H1 (cell line): ENCODE measurements at regions not wholly inside any gene's neighbourhood (a gene's known extent, or its start where the extent isn't known, plus 50 kb on each side); places are given as distances from the start of the nearest gene placed in this dataset.

ENCODE experiments used
- CTCF ChIA-PET: fragments of 300-600 bp; sonication (Branson Sonifier 250); formaldehyde crosslinking; loops from one replicate; lab custom pipeline; 2021; ENCODE audit not compliant: partially characterized antibody; lab: Charles Lee
- POLR2A ChIA-PET: fragments of 300-600 bp; sonication (Branson Sonifier 250); formaldehyde crosslinking; loops from one replicate; lab custom pipeline; 2021; ENCODE audit warnings: inconsistent platforms; ENCODE audit not compliant: partially characterized antibody; lab: Charles Lee
- DNase-seq, 2 experiments: peaks; one replicate each; pipeline versions ENCODE4 v3.0.0 to v3.0.0-alpha.2; 2010 to 2022; ENCODE audit warnings: low spot score in 2 of 2, low read depth in 1 of 2, mixed read lengths in 1 of 2
- FAIRE-seq: peaks from 2 replicates; lab custom pipeline; 2011; peaks lifted over from hg19 to GRCh38; lab: Jason Lieb, UNC
- H2AFZ ChIP-seq: 2 replicates; pipeline ENCODE4 v1.8.1; 2012; ENCODE audit warnings: low read length, inconsistent platforms
- H2AK5ac ChIP-seq: 2 replicates; pipeline ENCODE4 v1.6.1; 2013; ENCODE audit warnings: low read depth, low read length
- H2BK120ac ChIP-seq: replicated peaks from 2 replicates; pipeline ENCODE3; 2013; ENCODE audit warnings: low read depth, low read length, inconsistent platforms
- H2BK12ac ChIP-seq: 2 replicates; pipeline ENCODE4 v1.6.1; 2013; ENCODE audit warnings: low read depth, low read length
- H2BK15ac ChIP-seq: 2 replicates; pipeline ENCODE4 v1.6.1; 2013; ENCODE audit warnings: low read length
- H2BK20ac ChIP-seq: 2 replicates; pipeline ENCODE4 v1.6.1; 2013; ENCODE audit warnings: low read length
- H2BK5ac ChIP-seq: 2 replicates; pipeline ENCODE4 v1.6.1; 2013; ENCODE audit warnings: low read depth, low read length
- H3K14ac ChIP-seq: 2 replicates; pipeline ENCODE4 v1.6.1; 2013; ENCODE audit warnings: inconsistent platforms; ENCODE audit not compliant: insufficient read length
- H3K18ac ChIP-seq: 2 replicates; pipeline ENCODE4 v1.6.1; 2013; ENCODE audit warnings: low read length; ENCODE audit errors: extremely low read depth
- H3K23ac ChIP-seq: 2 replicates; pipeline ENCODE4 v1.6.1; 2013; ENCODE audit warnings: inconsistent platforms; ENCODE audit not compliant: insufficient read length
- H3K23me2 ChIP-seq: 2 replicates; pipeline ENCODE4 v1.6.1; 2013; ENCODE audit warnings: low read depth, low read length
- H3K27ac ChIP-seq: 2 replicates; pipeline ENCODE4 v1.6.1; 2011; ENCODE audit warnings: low read depth, low read length, inconsistent platforms
- H3K27me3 ChIP-seq, 4 experiments: replicated peaks in 1 of 4; 1 replicate in 1 of 4; 2 replicates in 3 of 4; pipeline versions ENCODE4 v1.6.1 to v1.8.1; 2011 to 2013; ENCODE audit warnings: low read length in 3 of 4, mild to moderate bottlenecking in 3 of 4, inconsistent platforms in 2 of 4, mixed read lengths in 2 of 4, moderate library complexity in 1 of 4; ENCODE audit not compliant: control insufficient read depth in 3 of 4, insufficient read depth in 3 of 4; ENCODE audit errors: extremely low read depth in 1 of 4
- H3K36me3 ChIP-seq, 4 experiments: 2 replicates each; pipeline versions ENCODE4 v1.6.1 to v1.8.1; 2011 to 2013; ENCODE audit warnings: mild to moderate bottlenecking in 4 of 4, low read length in 3 of 4, moderate library complexity in 2 of 4, control low read depth in 1 of 4, inconsistent platforms in 1 of 4; ENCODE audit not compliant: insufficient read depth in 4 of 4, control insufficient read depth in 2 of 4
- H3K4ac ChIP-seq: replicated peaks from 2 replicates; pipeline ENCODE3; 2013; ENCODE audit warnings: low read length, low read depth, mixed read lengths, inconsistent platforms; ENCODE audit not compliant: insufficient read length
- H3K4me1 ChIP-seq, 4 experiments: replicated peaks in 1 of 4; 1 replicate in 1 of 4; 2 replicates in 3 of 4; pipeline versions ENCODE4 v1.6.1 to v1.8.1; 2011 to 2013; ENCODE audit warnings: low read length in 3 of 4, inconsistent platforms in 2 of 4, mixed read lengths in 1 of 4; ENCODE audit not compliant: insufficient read depth in 4 of 4, control insufficient read depth in 3 of 4
- H3K4me2 ChIP-seq, 2 experiments: 2 replicates each; pipeline versions ENCODE4 v1.6.1 to v1.8.1; 2011 to 2013; ENCODE audit warnings: low read depth in 2 of 2, low read length in 2 of 2, control low read depth in 1 of 2, inconsistent platforms in 1 of 2, mild to moderate bottlenecking in 1 of 2; ENCODE audit not compliant: insufficient read depth in 1 of 2
- H3K4me3 ChIP-seq, 4 experiments: fragments of 200-600, 300-600 bp in 1 of 4; sonication (generic), shearing (Covaris generic), sonication (Bioruptor Twin) in 1 of 4; 2 replicates each; pipeline versions ENCODE4 v1.5.1 to v1.8.1; 2011 to 2016; ENCODE audit warnings: low read length in 4 of 4, low read depth in 3 of 4, control low read depth in 2 of 4, inconsistent platforms in 2 of 4, mild to moderate bottlenecking in 2 of 4, mixed read lengths in 1 of 4, moderate library complexity in 1 of 4; ENCODE audit not compliant: insufficient read depth in 2 of 4; ENCODE audit errors: extremely low read depth in 1 of 4
- H3K56ac ChIP-seq: replicated peaks from 2 replicates; pipeline ENCODE3; 2013; ENCODE audit warnings: low read depth, mild to moderate bottlenecking, mixed read lengths, low read length, inconsistent platforms; ENCODE audit not compliant: insufficient read length
- H3K79me1 ChIP-seq: 2 replicates; pipeline ENCODE4 v1.6.1; 2013; ENCODE audit warnings: low read depth, low read length, control low read depth
- H3K79me2 ChIP-seq, 2 experiments: 2 replicates each; pipeline versions ENCODE4 v1.6.1 to v1.8.1; 2012 to 2013; ENCODE audit warnings: low read length in 2 of 2, mild to moderate bottlenecking in 2 of 2, inconsistent platforms in 1 of 2; ENCODE audit not compliant: insufficient read depth in 2 of 2, control insufficient read depth in 1 of 2
- H3K9ac ChIP-seq, 4 experiments: replicated peaks in 1 of 4; 1 replicate in 1 of 4; 2 replicates in 3 of 4; pipeline versions ENCODE4 v1.6.1 to v1.8.1; 2011 to 2013; ENCODE audit warnings: low read depth in 3 of 4, low read length in 3 of 4, control low read depth in 2 of 4, mild to moderate bottlenecking in 2 of 4, moderate library complexity in 2 of 4, inconsistent platforms in 1 of 4; ENCODE audit errors: extremely low read depth in 1 of 4
- H3K9me3 ChIP-seq, 2 experiments: 2 replicates each; pipeline versions ENCODE4 v1.6.1 to v1.8.1; 2012 to 2013; ENCODE audit warnings: mild to moderate bottlenecking in 2 of 2, moderate library complexity in 2 of 2, control low read depth in 1 of 2, inconsistent platforms in 1 of 2, low read depth in 1 of 2, low read length in 1 of 2, mixed read lengths in 1 of 2; ENCODE audit not compliant: insufficient read depth in 2 of 2
- H4K20me1 ChIP-seq, 2 experiments: replicated peaks in 1 of 2; 2 replicates each; pipeline versions ENCODE3 to v1.8.1; 2011 to 2013; ENCODE audit warnings: inconsistent platforms in 2 of 2, low read length in 2 of 2, mild to moderate bottlenecking in 1 of 2; ENCODE audit not compliant: insufficient read depth in 2 of 2, control insufficient read depth in 1 of 2
- H4K5ac ChIP-seq: 2 replicates; pipeline ENCODE4 v1.6.1; 2013; ENCODE audit warnings: low read length, low read depth, mixed read lengths, inconsistent platforms; ENCODE audit not compliant: insufficient read length
- H4K8ac ChIP-seq: 2 replicates; pipeline ENCODE4 v1.8.0; 2013; ENCODE audit warnings: mild to moderate bottlenecking, moderate library complexity, low read length, inconsistent platforms; ENCODE audit not compliant: insufficient read depth; ENCODE audit errors: extremely low read depth
- H4K91ac ChIP-seq: replicated peaks from 2 replicates; pipeline ENCODE3; 2013; ENCODE audit warnings: low read length, mixed read lengths, inconsistent platforms; ENCODE audit not compliant: insufficient read length
- EZH2 ChIP-seq: fragments of 200-600 bp; sonication (generic); IDR thresholded peaks from 2 replicates; pipeline ENCODE4 v1.7.1; 2012; ENCODE audit warnings: low read depth, mild to moderate bottlenecking, moderate library complexity, low read length, inconsistent platforms; ENCODE audit not compliant: severe bottlenecking
- GTF2F1 ChIP-seq: IDR thresholded peaks from 2 replicates; pipeline ENCODE4 v1.6.1; 2012; ENCODE audit warnings: low read depth, low read length, improper control_type of control experiment, borderline replicate concordance
- HDAC6 ChIP-seq: IDR thresholded peaks from one replicate; pipeline ENCODE4 v1.7.1; 2012; ENCODE audit warnings: low read depth, mild to moderate bottlenecking, inconsistent platforms, low read length, moderate library complexity
- SIRT6 ChIP-seq: IDR thresholded peaks from one replicate; pipeline ENCODE4 v1.7.1; 2012; ENCODE audit warnings: low read length, inconsistent platforms
- SP2 ChIP-seq: IDR thresholded peaks from 2 replicates; pipeline ENCODE4 v1.6.1; 2012; ENCODE audit warnings: mild to moderate bottlenecking, low read length, inconsistent platforms
- WGBS, 2 experiments: shearing (Covaris generic) in 1 of 2; methylation state at CpG; one replicate each; pipeline versions ENCODE4 v1.1.6 to v1.1.7; 2013 to 2015; ENCODE audit warnings: low lambda C conversion rate in 2 of 2, mixed read lengths in 2 of 2, inconsistent platforms in 1 of 2, low coverage in 1 of 2, missing lambda C conversion rate in 1 of 2; ENCODE audit not compliant: insufficient replicate concordance in 2 of 2, insufficient coverage in 1 of 2, insufficient read length in 1 of 2; ENCODE audit errors: extremely low coverage in 1 of 2, missing lambda C conversion rate in 1 of 2; 5-methylcytosine and 5-hydroxymethylcytosine counted together

DNA sequence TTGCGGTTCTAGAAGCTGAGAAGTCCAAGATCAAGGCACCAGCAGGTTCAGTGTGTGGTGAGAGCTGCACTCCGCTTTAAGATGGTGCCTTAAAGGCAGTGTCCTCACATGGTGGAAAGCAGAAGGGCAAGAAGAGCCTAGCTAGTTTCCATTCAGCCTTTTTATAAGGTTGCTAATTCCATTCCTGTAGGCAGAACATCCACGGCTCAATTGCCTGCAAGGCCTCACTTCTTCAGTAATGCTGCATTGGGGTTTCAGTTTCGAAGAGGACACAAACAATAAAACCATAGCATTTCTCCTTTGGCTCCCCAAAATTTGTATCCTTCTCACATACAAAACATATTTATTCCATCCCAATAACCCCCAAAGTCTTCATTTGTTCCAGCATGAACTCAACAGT lies 109.5 kb upstream of the KCND2 start:
- Histone ChIP-seq H3K56ac (no peak overlapping the region), H2AFZ (no peak overlapping the region), H3K14ac (no peak overlapping the region), H3K27me3 (no peaks in the 10 kb centered on the region), H2BK15ac (no peak overlapping the region), H4K91ac (no peak overlapping the region), H4K20me1 (no peaks in the 10 kb centered on the region), H3K4ac (no peak overlapping the region), H2BK120ac (no peak overlapping the region), H3K4me3 (no peak overlapping the region), H3K79me1 (no peaks in the 10 kb centered on the region), H2BK5ac (no peak overlapping the region), H4K5ac (no peak overlapping the region), H3K9me3 (no peaks in the 10 kb centered on the region), H2AK5ac (no peak overlapping the region), H3K18ac (no peak overlapping the region), H3K9ac (no peak overlapping the region), H2BK20ac (no peak overlapping the region), H3K4me2 (no peak overlapping the region), H3K27ac (no peak overlapping the region), H3K4me1 (no peaks in the 10 kb centered on the region), H3K23ac (no peak overlapping the region), H3K79me2 (no peaks in the 10 kb centered on the region), H3K36me3 (no peaks in the 10 kb centered on the region), H3K23me2 (no peaks in the 10 kb centered on the region), H2BK12ac (no peak overlapping the region), H4K8ac (no peak overlapping the region)
- POLR2A ChIA-PET: no interaction called here
- DNase-seq: no peak
- no peak for FAIRE-seq
- CTCF ChIA-PET: interaction anchor here (0.5 kb wide), 1 partner anchor 144 kb away, joined by 3 read pairs; no protein-coding TSS in a partner anchor
- TF ChIP-seq EZH2 (no peak), HDAC6 (no peak), SIRT6 (no peak), GTF2F1 (no peak), SP2 (no peak)
- 93% methylated on average over 4 of the region's 4 CpGs; no CpG with 5 or more reads in 1 of the 2 experiments for WGBS, 2 experiments
